ENCODE measurements at regions not wholly inside any gene's neighbourhood (a gene's known extent, or its start where the extent isn't known, plus 50 kb on each side); places are given as distances from the start of the nearest gene placed in this dataset.
A peak's percentile ranks its signal among the peaks of the same experiment; 100 is the strongest.

DNA sequence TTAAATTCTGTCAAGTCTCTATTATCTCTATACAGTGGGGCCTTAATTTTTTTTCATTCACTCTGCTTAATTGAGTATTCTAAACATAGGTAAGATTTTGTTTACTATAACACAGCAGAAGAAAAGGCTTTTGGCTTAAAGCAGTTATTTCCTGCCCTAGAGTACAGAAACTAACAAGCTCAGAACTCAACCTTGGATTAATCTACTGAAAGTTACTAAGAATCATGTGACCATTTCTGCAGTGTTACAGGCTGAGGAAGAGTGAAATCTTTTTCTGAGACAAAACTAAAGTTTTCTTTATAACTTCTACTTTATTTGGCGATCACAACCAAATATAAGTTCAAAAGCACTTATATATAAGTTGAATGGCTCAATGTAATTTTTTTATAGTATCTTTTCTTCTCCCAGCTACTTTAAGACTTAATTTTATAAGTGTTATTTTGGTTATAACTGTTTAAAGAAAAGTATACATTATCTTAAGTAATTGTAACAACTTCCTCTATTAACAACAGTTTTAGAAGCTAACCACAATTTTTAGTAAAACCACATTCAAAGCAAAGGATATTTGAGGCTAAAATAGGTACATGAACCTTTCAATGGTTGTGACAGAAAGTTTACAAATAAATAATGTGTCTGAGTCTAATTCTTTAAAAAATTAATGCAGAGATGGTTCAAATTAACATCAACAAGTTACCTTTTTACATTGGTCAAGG, 240.6 kb upstream of the NAALADL2 start:
- Mint-ChIP-seq H3K4me1 (peaks cover 20% of the 10 kb centered on the region), H3K9me3 (peaks cover 0 to 3% (median 0%) of the 10 kb centered on the region in 7 donors), H3K4me3 (no peak overlapping the region), H3K36me3 (no peaks in the 10 kb centered on the region), H3K27me3 (ENCODE audit: low read depth in 3 of 3) (peaks cover 0 to 1% (median 0%) of the 10 kb centered on the region in 3 donors), H3K27ac (peak overlapping the region in 1 of 7 donors; percentile 13)
- DNase-seq, result peak in 1 of 3 donors; percentile 2
- H3K4me1 ChIP-seq (ENCODE audit: control insufficient read depth in 1 of 2, insufficient read depth in 2 of 2, low read length in 2 of 2), result peaks cover 3 to 15% of the 10 kb centered on the region in 2 donors
- no peak overlapping the region for H3K4me2 ChIP-seq (replicated peaks; ENCODE audit: extremely low read depth, low read length, poor library complexity, severe bottlenecking)
- H3K27ac ChIP-seq (ENCODE audit: low read depth in 1 of 2, low read length in 2 of 2), result peak overlapping the region in 1 of 2 donors; percentile 54
- H3K4me3 ChIP-seq (replicated peaks in 1 of 3; ENCODE audit: low read depth in 2 of 3, low read length in 3 of 3), result peak overlapping the region in 1 of 3 experiments; percentile 12
- no peak overlapping the region for H3K9ac ChIP-seq (ENCODE audit: insufficient read depth, low read length, poor library complexity, severe bottlenecking)
- no peaks in the 10 kb centered on the region for H3K9me3 ChIP-seq (replicated peaks in 1 of 2; ENCODE audit: control insufficient read depth in 1 of 2, insufficient read depth in 1 of 2, low read length in 2 of 2)
- WGBS (ENCODE audit: insufficient coverage), result no CpG with 5 or more reads among the region's 1 CpG
- intact Hi-C loops (cut with micrococcal nuclease), result no loop called here
- no peaks in the 10 kb centered on the region for H3K27me3 ChIP-seq (ENCODE audit: control insufficient read depth in 2 of 2, insufficient read depth in 2 of 2, low read length in 2 of 2)
- H2AFZ ChIP-seq (ENCODE audit: insufficient read depth, low read depth, low read length, poor library complexity, severe bottlenecking), result no peak overlapping the region
- no peaks in the 10 kb centered on the region for H4K20me1 ChIP-seq (ENCODE audit: insufficient read depth, low read length)
- no peaks in the 10 kb centered on the region for H3K79me2 ChIP-seq (ENCODE audit: insufficient read depth, low read length)
- TF ChIP-seq, protein P1, sequence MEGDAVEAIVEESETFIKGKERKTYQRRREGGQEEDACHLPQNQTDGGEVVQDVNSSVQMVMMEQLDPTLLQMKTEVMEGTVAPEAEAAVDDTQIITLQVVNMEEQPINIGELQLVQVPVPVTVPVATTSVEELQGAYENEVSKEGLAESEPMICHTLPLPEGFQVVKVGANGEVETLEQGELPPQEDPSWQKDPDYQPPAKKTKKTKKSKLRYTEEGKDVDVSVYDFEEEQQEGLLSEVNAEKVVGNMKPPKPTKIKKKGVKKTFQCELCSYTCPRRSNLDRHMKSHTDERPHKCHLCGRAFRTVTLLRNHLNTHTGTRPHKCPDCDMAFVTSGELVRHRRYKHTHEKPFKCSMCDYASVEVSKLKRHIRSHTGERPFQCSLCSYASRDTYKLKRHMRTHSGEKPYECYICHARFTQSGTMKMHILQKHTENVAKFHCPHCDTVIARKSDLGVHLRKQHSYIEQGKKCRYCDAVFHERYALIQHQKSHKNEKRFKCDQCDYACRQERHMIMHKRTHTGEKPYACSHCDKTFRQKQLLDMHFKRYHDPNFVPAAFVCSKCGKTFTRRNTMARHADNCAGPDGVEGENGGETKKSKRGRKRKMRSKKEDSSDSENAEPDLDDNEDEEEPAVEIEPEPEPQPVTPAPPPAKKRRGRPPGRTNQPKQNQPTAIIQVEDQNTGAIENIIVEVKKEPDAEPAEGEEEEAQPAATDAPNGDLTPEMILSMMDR (IDR thresholded peaks at IDR 0.05), result no peak
- no peaks in the 10 kb centered on the region for H3K36me3 ChIP-seq (replicated peaks in 1 of 2; ENCODE audit: control insufficient read depth in 1 of 2, insufficient read depth in 2 of 2, low read length in 2 of 2)

DNA sequence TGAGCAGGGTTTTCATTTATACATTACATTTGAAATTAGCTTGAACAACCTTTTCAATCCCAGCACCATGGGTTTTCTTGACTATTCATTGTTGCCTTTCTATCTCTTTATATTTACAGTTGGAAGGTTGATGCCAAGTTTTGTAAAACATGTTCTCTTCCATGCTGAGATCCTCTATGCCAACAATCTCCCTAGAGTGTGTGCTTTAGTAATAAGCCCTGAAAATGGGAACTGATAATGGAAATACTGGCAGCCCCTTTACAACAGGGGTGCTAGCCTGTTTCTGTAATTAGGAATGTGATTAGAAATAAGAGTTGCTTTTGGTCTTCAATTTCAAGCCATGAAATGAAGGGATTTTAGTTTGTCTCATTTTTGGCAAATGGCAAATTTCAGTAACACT, 239.9 kb upstream of the NAALADL2 start:
- H3K27ac Mint-ChIP-seq, result no peak overlapping the region

More for the DNA sequence above, 239.9 kb upstream of the NAALADL2 start:
- no peak overlapping the region for H3K4me3 Mint-ChIP-seq
- H3K9ac ChIP-seq (ENCODE audit: insufficient read depth, low read length, poor library complexity, severe bottlenecking), result no peak overlapping the region
- TF ChIP-seq, protein P1 (IDR thresholded peaks at IDR 0.05), result no peak
- peaks cover 3 to 15% of the 10 kb centered on the region in 2 donors for H3K4me1 ChIP-seq (ENCODE audit: control insufficient read depth in 1 of 2, insufficient read depth in 2 of 2, low read length in 2 of 2)
- H3K27me3 Mint-ChIP-seq (ENCODE audit: low read depth in 3 of 3), result no peaks in the 10 kb centered on the region
- H2AFZ ChIP-seq (ENCODE audit: insufficient read depth, low read depth, low read length, poor library complexity, severe bottlenecking), result no peak overlapping the region
- H3K36me3 Mint-ChIP-seq, result no peaks in the 10 kb centered on the region
- H3K4me1 Mint-ChIP-seq, result peaks cover 20% of the 10 kb centered on the region
- intact Hi-C loops (cut with micrococcal nuclease), result no loop called here
- no peaks in the 10 kb centered on the region for H3K27me3 ChIP-seq (ENCODE audit: control insufficient read depth in 2 of 2, insufficient read depth in 2 of 2, low read length in 2 of 2)
- no peaks in the 10 kb centered on the region for H4K20me1 ChIP-seq (ENCODE audit: insufficient read depth, low read length)
- DNase-seq, result no peak
- H3K9me3 Mint-ChIP-seq, result peaks cover 0 to 5% (median 0%) of the 10 kb centered on the region in 7 donors
- no peak overlapping the region for H3K27ac ChIP-seq (ENCODE audit: low read depth in 1 of 2, low read length in 2 of 2)
- H3K79me2 ChIP-seq (ENCODE audit: insufficient read depth, low read length), result no peaks in the 10 kb centered on the region
- H3K4me2 ChIP-seq (replicated peaks; ENCODE audit: extremely low read depth, low read length, poor library complexity, severe bottlenecking), result no peak overlapping the region
- no peaks in the 10 kb centered on the region for H3K9me3 ChIP-seq (replicated peaks in 1 of 2; ENCODE audit: control insufficient read depth in 1 of 2, insufficient read depth in 1 of 2, low read length in 2 of 2)
- no peaks in the 10 kb centered on the region for H3K36me3 ChIP-seq (replicated peaks in 1 of 2; ENCODE audit: control insufficient read depth in 1 of 2, insufficient read depth in 2 of 2, low read length in 2 of 2)
- H3K4me3 ChIP-seq (replicated peaks in 1 of 3; ENCODE audit: low read depth in 2 of 3, low read length in 3 of 3), result no peak overlapping the region
